ENCODE measurements at regions not wholly inside any gene's neighbourhood (a gene's known extent, or its start where the extent isn't known, plus 50 kb on each side); places are given as distances from the start of the nearest gene placed in this dataset.
"Not testable (repeated sequence)": the region's sequence is repeated elsewhere in the genome, so short reads cannot be mapped to it uniquely, and the experiment has no call there.

GRCh38 chr4:103842637-103843239 is 123.0 kb upstream of the TACR3 start:
- Mint-ChIP-seq H3K9me3 (peaks cover 17% of the 10 kb centered on the region), H3K4me1 (ENCODE audit: low read depth) (no peaks in the 10 kb centered on the region), H3K27me3 (no peaks in the 10 kb centered on the region), H3K27ac (no peak overlapping the region), H3K36me3 (no peaks in the 10 kb centered on the region), H3K4me3 (no peak overlapping the region)
- no peak for DNase-seq
- intact Hi-C loops (cut with micrococcal nuclease): no loop called here
- CTCF ChIA-PET: no interaction called here
- POLR2A ChIA-PET: no interaction called here

DNA sequence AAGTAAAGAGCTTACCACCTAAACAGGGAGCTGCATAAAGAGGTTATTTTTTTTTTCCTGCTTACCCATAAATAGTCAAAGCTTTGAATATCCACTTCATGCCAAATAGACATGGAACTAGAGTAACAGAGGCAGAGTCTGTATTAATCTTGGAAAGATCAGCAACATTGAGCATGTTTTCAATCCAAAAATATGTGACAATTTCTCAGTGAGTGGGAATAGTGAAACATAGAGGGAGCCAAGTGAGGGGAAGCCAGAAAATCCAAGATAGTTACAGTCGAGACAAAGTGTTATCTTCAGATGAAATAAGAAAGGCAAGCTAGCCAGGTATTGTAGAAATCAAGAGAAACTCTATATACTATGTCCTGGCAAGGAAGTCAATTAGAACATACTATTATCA is 122.3 kb upstream of the TACR3 start:
- DNase-seq: no peak
- Mint-ChIP-seq H3K9me3 (peaks cover 13% of the 10 kb centered on the region), H3K4me3 (no peak overlapping the region), H3K36me3 (no peaks in the 10 kb centered on the region), H3K27ac (no peak overlapping the region), H3K4me1 (ENCODE audit: low read depth) (no peaks in the 10 kb centered on the region), H3K27me3 (no peaks in the 10 kb centered on the region)
- POLR2A ChIA-PET: no interaction called here
- CTCF ChIA-PET: no interaction called here
- intact Hi-C loops (cut with micrococcal nuclease): no loop called here

DNA sequence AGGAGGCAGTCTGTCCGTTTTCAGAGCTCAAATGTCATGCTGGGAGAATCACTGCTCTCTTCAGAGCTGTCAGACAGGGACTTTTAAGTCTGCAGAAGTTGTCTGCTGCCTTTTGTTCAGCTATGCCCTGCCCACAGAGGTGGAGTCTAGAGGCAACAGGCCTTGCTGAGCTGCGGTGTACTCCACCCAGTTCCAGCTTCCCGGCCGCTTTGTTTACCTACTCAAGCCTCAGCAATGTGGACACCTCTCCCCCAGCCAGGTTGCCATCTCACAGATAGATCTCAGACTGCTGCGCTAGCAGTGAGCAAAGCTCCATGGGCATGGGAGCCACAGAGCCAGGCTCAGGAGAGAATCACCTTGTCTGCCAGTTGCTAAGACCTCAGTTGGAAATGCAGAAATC is 90.5 kb upstream of the TACR3 start:
- H3K27ac Mint-ChIP-seq; intact Hi-C loops (cut with micrococcal nuclease); H3K9me3 Mint-ChIP-seq; DNase-seq; H3K4me1 Mint-ChIP-seq (ENCODE audit: low read depth); H3K36me3 Mint-ChIP-seq; CTCF ChIA-PET; H3K27me3 Mint-ChIP-seq; H3K4me3 Mint-ChIP-seq; POLR2A ChIA-PET: not testable (repeated sequence)

DNA sequence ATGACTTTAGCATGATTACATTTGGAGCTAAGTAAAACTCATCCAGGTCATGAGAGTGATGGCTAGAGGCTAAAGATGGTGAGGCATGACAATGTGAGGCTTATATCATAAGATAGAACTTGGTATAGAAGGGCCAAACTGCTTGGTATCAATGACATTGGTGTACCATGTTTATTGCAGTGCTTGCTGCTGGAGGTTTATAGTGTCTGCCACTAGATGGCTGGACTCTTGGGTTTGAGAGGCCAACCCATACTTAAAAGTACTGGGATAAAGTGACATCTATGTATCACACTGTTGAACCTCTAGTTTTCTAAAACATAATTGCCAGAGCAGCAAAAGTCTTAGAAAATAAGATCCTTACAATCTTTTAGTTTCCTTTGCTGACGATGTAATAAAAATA is 83.0 kb upstream of the TACR3 start:
- Mint-ChIP-seq H3K27ac (no peak overlapping the region), H3K4me1 (ENCODE audit: low read depth) (no peaks in the 10 kb centered on the region), H3K9me3 (peaks cover 7% of the 10 kb centered on the region), H3K27me3 (no peaks in the 10 kb centered on the region), H3K36me3 (no peaks in the 10 kb centered on the region), H3K4me3 (no peak overlapping the region)
- no peak for DNase-seq
- intact Hi-C loops (cut with micrococcal nuclease): no loop called here
- POLR2A ChIA-PET: no interaction called here
- CTCF ChIA-PET: no interaction called here

DNA sequence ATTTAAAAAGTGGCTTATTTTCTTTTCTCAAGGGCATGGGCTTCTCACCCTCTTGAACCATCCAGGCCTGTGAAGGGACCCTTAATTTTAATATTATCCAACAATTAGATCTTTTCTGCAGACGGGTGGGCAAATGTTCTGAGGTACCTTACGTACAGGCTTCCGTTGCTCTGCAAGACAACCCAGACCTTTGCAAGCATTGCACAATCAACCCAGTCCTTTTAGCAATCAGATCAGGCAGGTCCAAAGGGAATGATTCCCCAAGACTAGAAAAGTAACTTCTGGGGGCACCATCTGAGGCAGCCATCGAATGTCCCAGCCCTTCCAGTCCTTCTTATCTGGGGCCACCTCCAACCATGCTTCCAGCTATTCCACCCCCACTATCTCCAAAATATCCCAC is 67.3 kb upstream of the TACR3 start:
- Mint-ChIP-seq H3K9me3 (peaks cover 7% of the 10 kb centered on the region), H3K27ac (no peak overlapping the region), H3K27me3 (no peaks in the 10 kb centered on the region), H3K36me3 (no peaks in the 10 kb centered on the region), H3K4me1 (ENCODE audit: low read depth) (no peaks in the 10 kb centered on the region), H3K4me3 (no peak overlapping the region)
- POLR2A ChIA-PET: no interaction called here
- intact Hi-C loops (cut with micrococcal nuclease): no loop called here
- no peak for DNase-seq
- CTCF ChIA-PET: interaction anchor here (1.0 kb wide), 1 partner anchor 99 kb away, joined by 3 read pairs; no protein-coding TSS in a partner anchor

DNA sequence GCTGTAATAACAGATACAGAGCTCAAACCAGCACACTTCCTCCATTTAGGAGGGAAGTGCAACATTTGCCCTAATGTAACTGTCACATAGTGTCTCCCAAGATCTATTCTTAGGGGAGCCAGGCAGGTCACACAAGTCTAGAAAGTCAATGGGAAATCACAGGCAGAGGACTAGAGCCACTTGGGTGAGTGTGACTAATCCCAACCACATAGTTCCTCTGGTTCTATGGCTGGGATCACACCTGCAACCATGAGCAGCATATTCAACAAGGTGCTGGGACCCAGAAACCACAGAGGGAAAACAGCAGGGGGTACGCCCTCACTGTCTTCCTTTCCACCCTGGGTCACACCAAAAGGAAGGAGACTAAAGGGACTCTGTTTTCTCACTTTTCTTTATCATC is 66.8 kb upstream of the TACR3 start:
- Mint-ChIP-seq H3K4me3 (no peak overlapping the region), H3K36me3 (no peaks in the 10 kb centered on the region), H3K4me1 (ENCODE audit: low read depth) (no peaks in the 10 kb centered on the region), H3K27me3 (no peaks in the 10 kb centered on the region), H3K9me3 (peaks cover 7% of the 10 kb centered on the region), H3K27ac (no peak overlapping the region)
- no peak for DNase-seq
- intact Hi-C loops (cut with micrococcal nuclease): no loop called here
- ChIA-PET CTCF (interaction anchor here (1.0 to 1.2 kb wide), 2 partner anchors 8 to 100 kb away, joined by 3 to 4 read pairs; no protein-coding TSS in a partner anchor), POLR2A (no interaction called here)

- intact Hi-C loops (cut with micrococcal nuclease): no loop called here
These were observed 66.2 kb upstream of the TACR3 start for GRCh38 chr4:103786014-103786413.

GRCh38 chr4:103778221-103778620 is 58.4 kb upstream of the TACR3 start:
- ChIA-PET POLR2A (no interaction called here), CTCF (no interaction called here)
- no peak for DNase-seq
- H3K27ac Mint-ChIP-seq: no peak overlapping the region
- intact Hi-C loops (cut with micrococcal nuclease): no loop called here
- H3K4me1 Mint-ChIP-seq (ENCODE audit: low read depth): no peaks in the 10 kb centered on the region
- no peaks in the 10 kb centered on the region for H3K27me3 Mint-ChIP-seq
- H3K36me3 Mint-ChIP-seq: no peaks in the 10 kb centered on the region
- no peak overlapping the region for H3K4me3 Mint-ChIP-seq
- H3K9me3 Mint-ChIP-seq: no peaks in the 10 kb centered on the region

More at GRCh38 chr4:103786014-103786413, 66.2 kb upstream of the TACR3 start:
- no peaks in the 10 kb centered on the region for H3K36me3 Mint-ChIP-seq
- H3K27me3 Mint-ChIP-seq: no peaks in the 10 kb centered on the region
- H3K4me1 Mint-ChIP-seq (ENCODE audit: low read depth): no peaks in the 10 kb centered on the region
- H3K27ac Mint-ChIP-seq: no peak overlapping the region
- ChIA-PET CTCF (interaction anchor here (0.9 to 1.2 kb wide), 3 partner anchors 9 to 588 kb away, joined by 3 to 5 read pairs (median 4); partner anchors contain the start of gene CENPE), POLR2A (no interaction called here)
- H3K9me3 Mint-ChIP-seq: peaks cover 7% of the 10 kb centered on the region
- no peak overlapping the region for H3K4me3 Mint-ChIP-seq
- no peak for DNase-seq

DNA sequence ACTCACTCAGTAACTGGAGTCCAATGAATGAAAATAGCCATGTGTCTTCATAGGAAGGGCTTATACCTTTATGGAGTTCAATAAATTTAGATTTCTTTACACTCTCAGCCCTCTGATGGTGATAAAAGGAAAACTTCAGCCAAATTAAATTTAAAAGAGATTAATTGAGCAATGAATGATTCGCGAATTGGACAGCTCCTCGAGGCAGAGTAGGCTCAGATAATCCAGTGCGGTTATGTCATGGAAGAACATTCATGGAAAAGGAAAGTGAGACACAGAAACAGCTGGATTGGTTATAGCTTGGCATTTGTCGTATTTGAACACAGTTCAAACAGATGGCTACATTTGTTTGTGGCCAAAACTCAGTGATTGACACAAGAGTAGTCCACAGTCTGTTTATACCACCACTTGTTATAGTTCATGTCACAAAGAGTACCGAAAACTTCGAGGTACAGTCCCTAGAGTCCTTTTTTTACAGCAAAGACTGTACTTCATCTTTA is 54.6 kb upstream of the TACR3 start:
- no peaks in the 10 kb centered on the region for H3K36me3 Mint-ChIP-seq
- H3K4me3 Mint-ChIP-seq: no peak overlapping the region
- no peak for DNase-seq
- H3K27me3 Mint-ChIP-seq: no peaks in the 10 kb centered on the region
- ChIA-PET POLR2A (no interaction called here), CTCF (interaction anchor here (1.0 kb wide), 1 partner anchor 363 kb away, joined by 3 read pairs; no protein-coding TSS in a partner anchor)
- no peak overlapping the region for H3K27ac Mint-ChIP-seq
- no peaks in the 10 kb centered on the region for H3K4me1 Mint-ChIP-seq (ENCODE audit: low read depth)
- peaks cover 2% of the 10 kb centered on the region for H3K9me3 Mint-ChIP-seq
- intact Hi-C loops (cut with micrococcal nuclease): no loop called here

DNA sequence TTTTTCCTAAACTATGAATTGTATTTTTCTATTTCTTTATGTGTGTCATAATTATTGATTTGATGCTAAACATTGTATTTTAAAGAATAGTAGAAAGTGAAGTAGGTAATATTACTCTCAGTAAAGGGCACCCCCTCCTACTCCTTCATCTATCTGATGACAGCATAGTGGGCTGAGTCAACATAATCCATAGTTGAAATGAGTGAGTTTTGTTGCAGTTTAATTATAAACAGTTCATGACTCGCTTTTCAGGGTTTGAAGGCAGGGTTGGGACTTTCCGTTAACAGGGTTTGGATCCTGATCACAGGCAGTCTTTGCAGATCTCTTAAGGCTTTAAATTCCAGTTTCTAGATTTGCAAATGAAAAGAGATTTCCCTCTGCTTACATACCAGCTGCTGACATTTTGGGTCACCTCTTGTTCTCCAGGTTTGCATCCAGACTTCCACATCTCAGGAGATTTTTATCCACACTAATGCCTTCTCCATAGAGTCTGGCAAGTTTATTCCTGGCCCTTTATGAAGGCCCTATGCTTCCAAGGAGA is 54.0 kb upstream of the TACR3 start:
- no peak for DNase-seq
- ChIA-PET CTCF (interaction anchor here (1.0 kb wide), 1 partner anchor 362 kb away, joined by 3 read pairs; no protein-coding TSS in a partner anchor), POLR2A (no interaction called here)
- H3K9me3 Mint-ChIP-seq: peaks cover 2% of the 10 kb centered on the region
- intact Hi-C loops (cut with micrococcal nuclease): no loop called here
- H3K4me3 Mint-ChIP-seq: no peak overlapping the region
- H3K4me1 Mint-ChIP-seq (ENCODE audit: low read depth): no peaks in the 10 kb centered on the region
- no peak overlapping the region for H3K27ac Mint-ChIP-seq
- H3K27me3 Mint-ChIP-seq: no peaks in the 10 kb centered on the region
- H3K36me3 Mint-ChIP-seq: no peaks in the 10 kb centered on the region
